ENCODE measurements at regions not wholly inside any gene's neighbourhood (a gene's known extent, or its start where the extent isn't known, plus 50 kb on each side); places are given as distances from the start of the nearest gene placed in this dataset.

- Histone ChIP-seq H3K9me2 (replicated peaks; ENCODE audit: control insufficient read depth, low read length) (no peaks in the 10 kb centered on the region), H3K27ac (ENCODE audit: low read depth, low read length) (no peak overlapping the region), H3K36me3 (ENCODE audit: control insufficient read depth, low read length) (no peaks in the 10 kb centered on the region), H3K4me1 (ENCODE audit: control insufficient read depth, low read length) (no peaks in the 10 kb centered on the region), H4K20me1 (ENCODE audit: control insufficient read depth, insufficient read depth, low read depth, low read length) (no peaks in the 10 kb centered on the region), H3K4me2 (ENCODE audit: low read length) (no peak overlapping the region), H3K27me3 (ENCODE audit: control insufficient read depth, low read length) (no peaks in the 10 kb centered on the region), H3K79me2 (ENCODE audit: control insufficient read depth, low read length) (no peaks in the 10 kb centered on the region), H3F3A (ENCODE audit: control insufficient read depth, insufficient read depth) (no peaks in the 10 kb centered on the region), H3K4me3 (ENCODE audit: low read length) (no peak overlapping the region), H3K9me3 (ENCODE audit: control insufficient read depth, insufficient read depth, low read length) (no peaks in the 10 kb centered on the region)
- TF ChIP-seq EZH2phosphoT487 (IDR thresholded peaks at IDR 0.05; ENCODE audit: borderline replicate concordance, low read length) (no peak), CTCF (IDR thresholded peaks at IDR 0.05; ENCODE audit: low read depth, low read length, poor library complexity, severe bottlenecking) (no peak)
Measured at GRCh38 chr2:84285056-84285747, 173.9 kb downstream of the SUCLG1 start.

- no peaks in the 10 kb centered on the region for H3K4me1 ChIP-seq (ENCODE audit: control insufficient read depth, low read length)
- TF ChIP-seq CTCF (IDR thresholded peaks at IDR 0.05; ENCODE audit: low read depth, low read length, poor library complexity, severe bottlenecking), result no peak
- TF ChIP-seq EZH2phosphoT487 (IDR thresholded peaks at IDR 0.05; ENCODE audit: borderline replicate concordance, low read length), result no peak
Measured at GRCh38 chr2:84283506-84283905, 175.6 kb downstream of the SUCLG1 start.

GRCh38 chr2:84281510-84281909, 177.6 kb downstream of the SUCLG1 start:
- no peaks in the 10 kb centered on the region for H4K20me1 ChIP-seq (ENCODE audit: control insufficient read depth, insufficient read depth, low read depth, low read length)
- H3K27me3 ChIP-seq (ENCODE audit: control insufficient read depth, low read length), result no peaks in the 10 kb centered on the region
- no peaks in the 10 kb centered on the region for H3K36me3 ChIP-seq (ENCODE audit: control insufficient read depth, low read length)
- no peaks in the 10 kb centered on the region for H3K9me2 ChIP-seq (replicated peaks; ENCODE audit: control insufficient read depth, low read length)
- no peak overlapping the region for H3K4me2 ChIP-seq (ENCODE audit: low read length)
- no peaks in the 10 kb centered on the region for H3K9me3 ChIP-seq (ENCODE audit: control insufficient read depth, insufficient read depth, low read length)
- TF ChIP-seq EZH2phosphoT487 (IDR thresholded peaks at IDR 0.05; ENCODE audit: borderline replicate concordance, low read length), result no peak
- TF ChIP-seq CTCF (IDR thresholded peaks at IDR 0.05; ENCODE audit: low read depth, low read length, poor library complexity, severe bottlenecking), result no peak
- no peaks in the 10 kb centered on the region for H3K79me2 ChIP-seq (ENCODE audit: control insufficient read depth, low read length)
- no peaks in the 10 kb centered on the region for H3F3A ChIP-seq (ENCODE audit: control insufficient read depth, insufficient read depth)
- no peak overlapping the region for H3K27ac ChIP-seq (ENCODE audit: low read depth, low read length)
- no peaks in the 10 kb centered on the region for H3K4me1 ChIP-seq (ENCODE audit: control insufficient read depth, low read length)
- H3K4me3 ChIP-seq (ENCODE audit: low read length), result no peak overlapping the region

More at GRCh38 chr2:84283506-84283905, 175.6 kb downstream of the SUCLG1 start:
- H3F3A ChIP-seq (ENCODE audit: control insufficient read depth, insufficient read depth), result no peaks in the 10 kb centered on the region
- H3K27me3 ChIP-seq (ENCODE audit: control insufficient read depth, low read length), result no peaks in the 10 kb centered on the region
- H3K36me3 ChIP-seq (ENCODE audit: control insufficient read depth, low read length), result no peaks in the 10 kb centered on the region
- no peak overlapping the region for H3K4me2 ChIP-seq (ENCODE audit: low read length)
- H3K4me3 ChIP-seq (ENCODE audit: low read length), result no peak overlapping the region
- H3K27ac ChIP-seq (ENCODE audit: low read depth, low read length), result no peak overlapping the region
- no peaks in the 10 kb centered on the region for H3K9me2 ChIP-seq (replicated peaks; ENCODE audit: control insufficient read depth, low read length)
- no peaks in the 10 kb centered on the region for H3K79me2 ChIP-seq (ENCODE audit: control insufficient read depth, low read length)
- no peaks in the 10 kb centered on the region for H4K20me1 ChIP-seq (ENCODE audit: control insufficient read depth, insufficient read depth, low read depth, low read length)
- no peaks in the 10 kb centered on the region for H3K9me3 ChIP-seq (ENCODE audit: control insufficient read depth, insufficient read depth, low read length)

Data from DOHH2 (cell line).